ENCODE measurements at regions not wholly inside any gene's neighbourhood (a gene's known extent, or its start where the extent isn't known, plus 50 kb on each side); places are given as distances from the start of the nearest gene placed in this dataset.

DNA sequence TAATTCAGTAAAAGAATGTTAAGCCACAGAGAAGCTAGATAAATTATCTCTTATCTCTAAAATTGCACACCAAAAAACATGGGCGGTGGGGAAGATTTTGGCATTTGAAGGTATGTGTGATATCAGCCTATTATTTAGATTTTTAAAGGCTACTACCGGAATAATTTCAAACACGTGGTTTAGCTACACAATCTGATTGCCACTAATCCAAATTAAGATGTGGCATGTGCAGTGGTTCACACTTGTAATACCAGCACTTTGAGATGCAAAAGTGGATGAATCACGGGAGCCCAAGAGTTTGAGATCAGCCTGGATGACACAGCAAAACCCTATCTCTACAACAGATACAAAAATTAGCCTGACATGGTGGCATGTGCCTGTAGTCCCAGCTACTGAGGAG lies 584.5 kb downstream of the HS3ST4 start:
- intact Hi-C loops (cut with micrococcal nuclease; ENCODE audit: unreplicated experiment) = no loop called here
- no peaks in the 10 kb centered on the region for H3K27me3 Mint-ChIP-seq (ENCODE audit: unreplicated experiment)

DNA sequence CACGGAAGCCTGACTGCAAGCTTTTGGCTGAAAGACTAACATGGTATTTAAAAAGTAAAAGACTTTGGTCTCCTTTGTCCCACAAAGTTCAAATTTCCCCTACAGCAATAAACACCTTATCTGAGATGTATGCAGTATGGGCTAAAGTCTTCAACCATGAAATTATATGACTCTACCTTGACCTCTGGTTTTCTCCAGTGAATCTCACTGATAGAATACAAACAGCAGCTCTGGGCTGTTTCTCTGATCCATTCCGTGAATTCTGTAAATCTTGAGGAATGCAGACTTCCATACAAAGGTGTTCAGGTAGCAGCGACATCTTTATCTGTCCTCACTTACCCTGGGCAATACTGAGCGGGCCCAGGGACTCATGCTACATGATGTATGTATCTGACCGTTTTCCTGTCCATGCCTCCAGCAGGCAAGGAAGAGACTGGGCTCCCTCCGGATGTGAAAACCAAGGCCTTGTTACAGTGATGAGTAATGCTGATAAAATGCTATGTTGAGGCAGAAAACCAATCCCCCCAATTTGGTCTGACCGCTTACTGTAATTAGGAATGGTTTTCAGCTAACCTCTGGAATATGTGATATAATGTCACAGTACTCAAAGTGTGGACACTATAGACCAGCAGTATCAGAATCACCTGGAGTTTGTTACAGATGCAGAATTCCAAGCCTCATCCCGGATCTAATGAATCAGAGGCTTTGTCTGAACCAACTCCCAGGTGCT lies 589.8 kb downstream of the HS3ST4 start:
- intact Hi-C loops (cut with micrococcal nuclease; ENCODE audit: unreplicated experiment) = no loop called here
- CTCF ChIA-PET = no interaction called here
- Mint-ChIP-seq H3K27me3 (ENCODE audit: unreplicated experiment) (no peaks in the 10 kb centered on the region), H3K27ac (ENCODE audit: unreplicated experiment) (no peak overlapping the region), H3K4me1 (ENCODE audit: low read depth, unreplicated experiment) (no peaks in the 10 kb centered on the region), H3K36me3 (ENCODE audit: insufficient read depth, unreplicated experiment) (no peaks in the 10 kb centered on the region), H3K9me3 (ENCODE audit: low read depth, unreplicated experiment) (peaks cover 16% of the 10 kb centered on the region), H3K4me3 (ENCODE audit: low read depth, unreplicated experiment) (no peak overlapping the region)
- TF ChIP-seq, protein P1, sequence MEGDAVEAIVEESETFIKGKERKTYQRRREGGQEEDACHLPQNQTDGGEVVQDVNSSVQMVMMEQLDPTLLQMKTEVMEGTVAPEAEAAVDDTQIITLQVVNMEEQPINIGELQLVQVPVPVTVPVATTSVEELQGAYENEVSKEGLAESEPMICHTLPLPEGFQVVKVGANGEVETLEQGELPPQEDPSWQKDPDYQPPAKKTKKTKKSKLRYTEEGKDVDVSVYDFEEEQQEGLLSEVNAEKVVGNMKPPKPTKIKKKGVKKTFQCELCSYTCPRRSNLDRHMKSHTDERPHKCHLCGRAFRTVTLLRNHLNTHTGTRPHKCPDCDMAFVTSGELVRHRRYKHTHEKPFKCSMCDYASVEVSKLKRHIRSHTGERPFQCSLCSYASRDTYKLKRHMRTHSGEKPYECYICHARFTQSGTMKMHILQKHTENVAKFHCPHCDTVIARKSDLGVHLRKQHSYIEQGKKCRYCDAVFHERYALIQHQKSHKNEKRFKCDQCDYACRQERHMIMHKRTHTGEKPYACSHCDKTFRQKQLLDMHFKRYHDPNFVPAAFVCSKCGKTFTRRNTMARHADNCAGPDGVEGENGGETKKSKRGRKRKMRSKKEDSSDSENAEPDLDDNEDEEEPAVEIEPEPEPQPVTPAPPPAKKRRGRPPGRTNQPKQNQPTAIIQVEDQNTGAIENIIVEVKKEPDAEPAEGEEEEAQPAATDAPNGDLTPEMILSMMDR (IDR thresholded peaks at IDR 0.05; ENCODE audit: unreplicated experiment) = no peak
- DNase-seq = no peak
- BruUV-seq (replicated peaks) = no TSS peak

More for the DNA sequence above, 584.5 kb downstream of the HS3ST4 start:
- Mint-ChIP-seq H3K4me1 (ENCODE audit: low read depth, unreplicated experiment) (no peaks in the 10 kb centered on the region), H3K36me3 (ENCODE audit: insufficient read depth, unreplicated experiment) (no peaks in the 10 kb centered on the region), H3K9me3 (ENCODE audit: low read depth, unreplicated experiment) (peaks cover 2% of the 10 kb centered on the region), H3K27ac (ENCODE audit: unreplicated experiment) (no peak overlapping the region), H3K4me3 (ENCODE audit: low read depth, unreplicated experiment) (no peak overlapping the region)
- TF ChIP-seq, protein P1 (IDR thresholded peaks at IDR 0.05; ENCODE audit: unreplicated experiment) = no peak
- no peak for DNase-seq
- CTCF ChIA-PET = no interaction called here
- no TSS peak for BruUV-seq (replicated peaks)

DNA sequence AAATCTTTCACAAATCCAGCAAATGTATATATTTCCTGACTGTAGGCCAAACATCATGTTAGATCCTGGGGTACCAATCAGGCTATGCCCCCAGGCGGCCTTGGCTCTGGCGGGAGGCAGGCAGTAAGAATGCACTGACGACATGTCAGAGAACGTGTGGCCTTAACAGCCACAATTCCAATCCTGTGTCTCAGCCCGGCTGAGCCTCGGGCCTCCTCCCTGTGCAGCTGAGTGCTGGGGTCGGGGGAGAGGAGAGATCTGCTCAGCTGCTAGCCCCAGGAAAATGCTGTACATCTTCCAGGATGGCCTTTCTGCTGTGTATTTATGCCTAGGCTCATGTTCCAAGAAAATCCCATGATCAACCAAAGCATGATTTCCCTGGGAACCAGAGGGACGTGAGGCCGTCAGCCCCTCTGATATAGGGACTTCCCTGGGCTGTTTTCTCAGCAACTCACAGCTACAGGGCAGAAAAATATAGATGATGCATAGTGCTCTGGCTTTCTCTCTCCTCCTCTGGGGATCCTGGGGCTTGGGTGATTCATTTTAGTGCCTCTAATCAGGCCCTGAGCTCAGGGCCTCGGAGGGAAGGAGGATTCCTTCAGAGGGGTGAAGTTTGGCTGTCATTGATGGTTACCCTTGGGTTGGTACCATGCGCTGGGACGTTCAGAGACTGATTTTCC lies 604.0 kb downstream of the HS3ST4 start:
- CTCF ChIA-PET = no interaction called here
- Mint-ChIP-seq H3K4me3 (ENCODE audit: low read depth, unreplicated experiment) (no peak overlapping the region), H3K27ac (ENCODE audit: unreplicated experiment) (no peak overlapping the region), H3K36me3 (ENCODE audit: insufficient read depth, unreplicated experiment) (no peaks in the 10 kb centered on the region), H3K4me1 (ENCODE audit: low read depth, unreplicated experiment) (no peaks in the 10 kb centered on the region), H3K27me3 (ENCODE audit: unreplicated experiment) (no peaks in the 10 kb centered on the region), H3K9me3 (ENCODE audit: low read depth, unreplicated experiment) (peaks cover 5% of the 10 kb centered on the region)
- BruUV-seq (replicated peaks) = no TSS peak
- intact Hi-C loops (cut with micrococcal nuclease; ENCODE audit: unreplicated experiment) = no loop called here
- DNase-seq = no peak
- TF ChIP-seq, protein P1 (IDR thresholded peaks at IDR 0.05; ENCODE audit: unreplicated experiment) = no peak

DNA sequence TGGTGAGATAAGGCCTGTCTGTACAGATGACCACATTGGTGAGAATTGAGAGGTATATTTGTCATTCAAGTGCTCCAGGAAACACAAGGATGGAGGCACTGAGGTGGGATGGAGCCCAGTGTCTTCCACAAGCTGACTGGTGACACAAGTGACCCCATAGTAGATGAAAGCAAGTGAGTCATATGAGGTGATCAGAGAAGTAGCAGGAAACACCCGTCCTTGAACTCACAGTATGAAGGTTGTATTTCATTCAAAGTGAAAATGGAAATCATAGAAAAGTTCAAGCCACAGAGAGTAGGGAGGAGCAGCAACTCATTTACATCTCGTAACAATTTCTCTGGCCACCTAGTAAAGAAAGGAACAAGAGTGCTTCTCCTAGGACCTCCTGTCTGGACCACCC lies 609.8 kb downstream of the HS3ST4 start:
- TF ChIP-seq, protein P1 (IDR thresholded peaks at IDR 0.05; ENCODE audit: unreplicated experiment) = no peak
- no peaks in the 10 kb centered on the region for H3K4me1 Mint-ChIP-seq (ENCODE audit: low read depth, unreplicated experiment)
- peaks cover 9% of the 10 kb centered on the region for H3K9me3 Mint-ChIP-seq (ENCODE audit: low read depth, unreplicated experiment)
- no peaks in the 10 kb centered on the region for H3K27me3 Mint-ChIP-seq (ENCODE audit: unreplicated experiment)
- no peak overlapping the region for H3K4me3 Mint-ChIP-seq (ENCODE audit: low read depth, unreplicated experiment)
- DNase-seq = no peak
- CTCF ChIA-PET = no interaction called here
- no TSS peak for BruUV-seq (replicated peaks)
- H3K36me3 Mint-ChIP-seq (ENCODE audit: insufficient read depth, unreplicated experiment) = no peaks in the 10 kb centered on the region
- intact Hi-C loops (cut with micrococcal nuclease; ENCODE audit: unreplicated experiment) = no loop called here
- no peak overlapping the region for H3K27ac Mint-ChIP-seq (ENCODE audit: unreplicated experiment)

Measured in Calu3 (cell line).